ENCODE measurements at regions not wholly inside any gene's neighbourhood (a gene's known extent, or its start where the extent isn't known, plus 50 kb on each side); places are given as distances from the start of the nearest gene placed in this dataset.

GRCh38 chr2:20539133-20539719 is 92.4 kb downstream of the RHOB start:
- H3K9ac ChIP-seq: no peak overlapping the region
- no peaks in the 10 kb centered on the region for H4K20me1 ChIP-seq
- peak overlapping the region; percentile 83 for H3K4me2 ChIP-seq
- no peaks in the 10 kb centered on the region; the same call in 1 of the 2 replicates for H3K27me3 ChIP-seq
- H3K4me1 ChIP-seq: peaks cover 91% of the 10 kb centered on the region
- H3K36me3 ChIP-seq: no peaks in the 10 kb centered on the region
- peak overlapping the region; percentile 78; the same call in 1 of the 2 replicates for H3K27ac ChIP-seq
- no peaks in the 10 kb centered on the region for H3K9me3 ChIP-seq
- no peak overlapping the region for H3K4me3 ChIP-seq
- TF ChIP-seq Cebpa-rat (IDR thresholded peaks at IDR 0.05): no peak

GRCh38 chr2:20539776-20540586 is 93.1 kb downstream of the RHOB start:
- Histone ChIP-seq H3K4me2 (peak overlapping the region; percentile 83), H3K9me3 (no peaks in the 10 kb centered on the region), H3K27ac (peak overlapping the region; percentile 78; the same call in 1 of the 2 replicates), H4K20me1 (no peaks in the 10 kb centered on the region), H3K4me1 (peaks cover 83% of the 10 kb centered on the region), H3K36me3 (no peaks in the 10 kb centered on the region), H3K9ac (peak overlapping the region; percentile 32; the same call in 1 of the 2 replicates), H3K27me3 (no peaks in the 10 kb centered on the region; the same call in 1 of the 2 replicates), H3K4me3 (no peak overlapping the region)
- no peak for TF ChIP-seq Cebpa-rat (IDR thresholded peaks at IDR 0.05)

DNA sequence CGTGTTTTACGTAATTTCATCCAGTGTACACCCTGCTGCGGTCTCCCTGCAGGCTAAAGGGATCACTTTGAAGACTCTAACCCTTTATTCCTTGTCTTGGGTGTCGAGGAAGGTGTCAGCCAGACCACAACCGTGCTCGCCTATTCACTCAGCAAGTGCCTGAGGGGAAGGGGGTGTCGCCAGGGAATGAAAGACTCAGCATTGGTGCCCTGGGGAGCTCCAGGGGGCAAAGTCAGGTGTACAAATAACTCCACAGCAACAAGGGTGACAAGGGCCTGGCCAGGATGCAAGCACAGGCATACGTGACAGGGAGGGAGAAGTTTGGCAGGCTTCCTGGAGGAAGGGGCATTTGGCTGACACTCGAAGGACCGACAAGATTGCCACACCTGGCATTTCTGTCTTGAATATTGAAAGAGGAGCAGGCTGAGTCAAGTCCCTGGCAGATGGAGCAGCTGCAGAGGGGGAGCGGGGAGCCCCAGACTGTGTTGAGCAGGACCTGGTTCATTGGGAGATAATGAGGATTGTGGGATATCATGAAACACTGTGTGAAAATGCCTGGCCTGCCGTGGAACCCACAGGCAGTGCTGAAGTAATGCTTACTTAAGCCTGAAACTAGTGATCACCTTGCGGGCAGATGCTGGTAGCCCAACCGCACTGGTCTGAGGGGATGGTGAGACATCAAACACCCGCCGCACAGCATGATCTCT is 93.9 kb downstream of the RHOB start:
- Histone ChIP-seq H3K27ac (peak overlapping the region; percentile 78; the same call in 1 of the 2 replicates), H3K36me3 (no peaks in the 10 kb centered on the region), H3K4me3 (no peak overlapping the region), H3K4me2 (peak overlapping the region; percentile 83), H4K20me1 (no peaks in the 10 kb centered on the region), H3K27me3 (no peaks in the 10 kb centered on the region; the same call in 1 of the 2 replicates), H3K4me1 (peaks cover 76% of the 10 kb centered on the region), H3K9ac (peak overlapping the region; percentile 32; the same call in 1 of the 2 replicates), H3K9me3 (no peaks in the 10 kb centered on the region; the same call in 1 of the 2 replicates)
- no peak for TF ChIP-seq Cebpa-rat (IDR thresholded peaks at IDR 0.05)

DNA sequence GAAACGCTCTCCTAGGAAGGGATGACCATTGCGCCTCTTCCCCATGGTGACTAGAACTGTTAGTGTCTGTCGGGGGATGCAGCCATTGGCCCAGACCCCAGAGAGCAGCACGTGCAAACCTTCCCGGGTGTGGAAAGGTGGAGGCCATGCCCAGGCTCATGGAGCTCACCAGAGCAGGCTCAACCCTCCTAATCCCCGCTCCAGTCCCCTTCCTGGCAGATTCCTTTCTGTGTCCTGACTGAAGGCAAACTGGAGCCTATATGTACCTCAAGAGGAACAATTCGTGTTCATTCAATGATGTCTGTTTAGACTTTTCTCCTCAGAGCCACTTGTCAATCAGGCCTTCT is 94.4 kb downstream of the RHOB start:
- no peak for TF ChIP-seq Cebpa-rat (IDR thresholded peaks at IDR 0.05)
- H3K4me3 ChIP-seq: no peak overlapping the region
- H3K4me1 ChIP-seq: peaks cover 70% of the 10 kb centered on the region
- no peaks in the 10 kb centered on the region; the same call in 1 of the 2 replicates for H3K9me3 ChIP-seq
- H3K9ac ChIP-seq: no peak overlapping the region
- no peaks in the 10 kb centered on the region for H3K36me3 ChIP-seq
- H3K4me2 ChIP-seq: peak overlapping the region; percentile 83; the same call in 1 of the 2 replicates
- H3K27ac ChIP-seq: no peak overlapping the region
- no peaks in the 10 kb centered on the region; the same call in 1 of the 2 replicates for H3K27me3 ChIP-seq
- H4K20me1 ChIP-seq: no peaks in the 10 kb centered on the region

- Histone ChIP-seq H3K27me3 (no peaks in the 10 kb centered on the region; the same call in 1 of the 2 replicates), H3K4me1 (peaks cover 67% of the 10 kb centered on the region), H3K27ac (no peak overlapping the region), H3K9me3 (no peaks in the 10 kb centered on the region; the same call in 1 of the 2 replicates), H4K20me1 (no peaks in the 10 kb centered on the region), H3K9ac (no peak overlapping the region), H3K4me2 (no peak overlapping the region), H3K4me3 (no peak overlapping the region), H3K36me3 (no peaks in the 10 kb centered on the region)
- TF ChIP-seq Cebpa-rat (IDR thresholded peaks at IDR 0.05): no peak
Measured at GRCh38 chr2:20541651-20542050, 94.8 kb downstream of the RHOB start.

DNA sequence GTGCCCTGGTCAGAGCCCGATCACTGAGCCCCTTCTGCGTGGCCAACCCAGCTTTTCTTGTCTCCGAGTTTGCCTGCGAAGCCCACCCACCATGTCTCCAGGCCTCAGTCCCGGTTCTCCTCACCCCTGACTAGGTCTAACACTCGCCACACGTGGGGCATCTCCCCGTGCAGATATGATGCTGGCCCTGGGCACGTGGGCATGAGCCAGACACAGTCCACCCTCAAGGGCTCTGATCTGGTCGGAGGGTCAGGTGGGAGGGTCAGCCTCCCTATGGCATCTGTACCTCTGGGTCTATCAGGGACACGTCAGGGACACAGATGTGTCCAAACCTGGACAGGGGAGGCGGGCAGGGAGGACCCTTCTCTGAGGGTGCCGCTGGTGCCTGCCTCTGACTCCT is 95.4 kb downstream of the RHOB start:
- Histone ChIP-seq H3K9me3 (no peaks in the 10 kb centered on the region; the same call in 1 of the 2 replicates), H3K27ac (no peak overlapping the region), H3K36me3 (no peaks in the 10 kb centered on the region), H3K9ac (no peak overlapping the region), H3K4me1 (peaks cover 60% of the 10 kb centered on the region), H4K20me1 (no peaks in the 10 kb centered on the region), H3K4me3 (no peak overlapping the region), H3K27me3 (no peaks in the 10 kb centered on the region; the same call in 1 of the 2 replicates), H3K4me2 (0 out of 2 replicates have a peak overlapping the region, but pooled peaks have one; percentile 37)
- no peak for TF ChIP-seq Cebpa-rat (IDR thresholded peaks at IDR 0.05)

DNA sequence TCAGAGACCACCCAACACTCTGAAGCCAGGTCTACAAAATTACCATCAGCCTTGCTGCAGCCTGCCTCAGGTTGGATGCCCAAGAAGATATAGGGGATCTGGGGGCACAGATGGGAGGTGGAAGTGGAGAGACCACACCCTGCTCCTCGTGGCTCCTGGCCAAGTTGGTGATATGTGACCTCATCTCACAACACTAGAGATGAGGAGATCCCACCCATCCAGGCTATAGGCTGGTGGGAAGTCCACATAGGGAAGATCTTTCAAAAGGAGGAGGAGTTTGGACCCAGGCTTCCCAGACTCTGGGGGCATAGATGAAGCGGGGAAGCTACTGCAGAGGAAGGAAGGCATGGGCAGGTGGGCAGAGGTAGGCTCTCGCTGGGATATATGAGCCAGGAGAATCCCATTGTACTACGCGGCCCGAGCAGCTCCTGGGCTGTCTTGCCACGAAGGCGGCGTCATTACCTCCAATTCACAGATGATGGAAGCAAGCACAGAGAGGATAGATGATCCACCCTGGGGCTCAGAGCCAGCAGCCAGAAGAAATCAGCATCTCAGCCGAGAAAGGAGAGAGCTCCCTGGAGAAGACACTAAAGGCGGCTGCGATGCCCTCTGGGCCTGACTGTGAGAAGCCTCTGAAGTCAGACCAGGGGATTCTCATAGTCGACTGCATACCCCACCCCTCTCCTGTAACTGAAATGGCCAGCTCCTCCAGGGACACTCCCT is 96.0 kb downstream of the RHOB start:
- no peak for TF ChIP-seq Cebpa-rat (IDR thresholded peaks at IDR 0.05)
- H3K36me3 ChIP-seq: no peaks in the 10 kb centered on the region
- no peaks in the 10 kb centered on the region for H4K20me1 ChIP-seq
- peak overlapping the region; percentile 37; the same call in 1 of the 2 replicates for H3K4me2 ChIP-seq
- no peak overlapping the region for H3K27ac ChIP-seq
- H3K9me3 ChIP-seq: no peaks in the 10 kb centered on the region; the same call in 1 of the 2 replicates
- H3K9ac ChIP-seq: no peak overlapping the region
- peaks cover 54% of the 10 kb centered on the region for H3K4me1 ChIP-seq
- H3K27me3 ChIP-seq: no peaks in the 10 kb centered on the region; the same call in 1 of the 2 replicates
- H3K4me3 ChIP-seq: no peak overlapping the region

DNA sequence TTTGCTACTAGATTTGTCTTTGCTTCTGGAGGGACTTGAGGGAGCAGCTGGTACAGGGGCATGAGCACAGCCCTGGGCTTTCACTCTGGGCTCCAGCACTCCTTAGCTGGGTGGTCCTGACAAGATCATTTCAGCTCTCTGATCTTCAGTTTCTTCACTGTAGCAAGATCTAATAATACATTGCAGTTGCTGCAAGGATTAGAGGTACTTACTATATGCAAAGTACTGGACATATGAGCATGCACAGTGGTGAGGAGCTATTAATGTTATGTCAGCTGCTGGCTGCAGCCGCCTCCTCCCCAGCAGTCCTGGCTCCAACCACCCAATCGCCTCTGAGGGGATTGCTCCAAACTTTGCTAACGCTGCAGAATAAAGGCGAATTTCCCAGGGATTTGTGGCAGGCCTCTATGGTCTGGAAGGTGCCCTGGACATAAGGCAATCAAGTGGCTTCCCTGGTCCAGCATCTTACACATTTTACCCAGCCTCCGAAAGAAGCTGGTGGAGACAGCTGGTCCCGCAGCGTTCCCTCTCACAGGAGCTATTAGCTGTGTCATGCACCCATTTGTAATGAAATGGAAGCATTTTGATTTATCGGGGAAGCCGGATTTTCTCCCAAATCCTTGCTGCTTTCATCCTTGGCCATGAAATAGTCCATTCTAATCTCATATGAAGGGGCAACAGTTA is 96.7 kb downstream of the RHOB start:
- Histone ChIP-seq H3K36me3 (no peaks in the 10 kb centered on the region), H3K4me2 (peak overlapping the region; percentile 37; the same call in 1 of the 2 replicates), H3K9ac (no peak overlapping the region), H3K27ac (no peak overlapping the region), H4K20me1 (no peaks in the 10 kb centered on the region), H3K4me1 (peaks cover 47% of the 10 kb centered on the region), H3K9me3 (no peaks in the 10 kb centered on the region; the same call in 1 of the 2 replicates), H3K4me3 (no peak overlapping the region), H3K27me3 (no peaks in the 10 kb centered on the region; the same call in 1 of the 2 replicates)
- TF ChIP-seq Cebpa-rat (IDR thresholded peaks at IDR 0.05): no peak
